ENCODE measurements at regions not wholly inside any gene's neighbourhood (a gene's known extent, or its start where the extent isn't known, plus 50 kb on each side); places are given as distances from the start of the nearest gene placed in this dataset.

DNA sequence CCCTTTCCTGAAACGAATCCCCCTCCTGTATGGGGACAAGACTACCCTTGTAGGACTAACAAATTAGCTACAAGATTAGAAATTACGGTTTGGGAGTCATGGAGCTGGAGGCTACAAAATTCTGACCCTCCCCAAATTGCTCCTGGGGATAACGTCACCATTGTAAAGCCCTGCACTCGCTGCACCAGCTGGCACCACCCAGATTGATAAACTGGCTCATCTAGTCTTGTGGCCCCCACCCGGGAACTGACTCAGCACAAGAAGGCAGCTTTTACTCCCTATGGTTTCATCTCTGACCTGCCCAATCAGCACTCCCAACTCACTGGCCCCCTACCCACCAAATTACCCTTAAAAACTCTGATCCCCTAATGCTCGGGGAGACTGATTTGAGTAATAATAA is 150.6 kb upstream of the TSC22D1 start:
- FAIRE-seq (no peak), ATAC-seq (no peak), DNase-seq (ENCODE audit: extremely low read depth in 1 of 4, low spot score in 3 of 4) (no peak)
- in situ Hi-C loops (cut with MboI) (no loop called here), intact Hi-C loops (cut with micrococcal nuclease) (no loop called here)
- no peaks in the 10 kb centered on the region for H3K79me2 ChIP-seq (ENCODE audit: control insufficient read depth, insufficient read depth, low read length)
- no peak overlapping the region for H3K27ac ChIP-seq (ENCODE audit: extremely low read depth, low read depth, low read length)
- H3K4me3 ChIP-seq = no peak overlapping the region
- H3K9me1 ChIP-seq (ENCODE audit: control insufficient read depth, insufficient read depth, low read length) = no peaks in the 10 kb centered on the region
- BruUV-seq (replicated peaks) = no TSS peak
- TF ChIP-seq TGIF2 (CRISPR knock-in tag; IDR thresholded peaks at IDR 0.05) = no peak
- no peak for TF ChIP-seq KLF6 (CRISPR knock-in tag; IDR thresholded peaks at IDR 0.05; ENCODE audit: borderline replicate concordance)
- no peak for TF ChIP-seq DPF2 (IDR thresholded peaks at IDR 0.05)
- no peak for TF ChIP-seq RCOR1 (IDR thresholded peaks at IDR 0.05; ENCODE audit: borderline replicate concordance in 1 of 2, low read depth in 2 of 2, low read length in 2 of 2)
- no peak for TF ChIP-seq ZNF263 (CRISPR knock-in tag; IDR thresholded peaks at IDR 0.05; ENCODE audit: borderline replicate concordance)
- TF ChIP-seq ZNF644 (tag; IDR thresholded peaks at IDR 0.05; ENCODE audit: low read depth) = no peak
- TF ChIP-seq EP300 (IDR thresholded peaks at IDR 0.05; ENCODE audit: low read length) = no peak
- no peak for TF ChIP-seq CBX5 (IDR thresholded peaks at IDR 0.05; ENCODE audit: borderline replicate concordance, low read depth)
- no peak for TF ChIP-seq BRD9 (IDR thresholded peaks at IDR 0.05; ENCODE audit: low read depth, partially characterized antibody)
- no peak for TF ChIP-seq LCOR (CRISPR knock-in tag; IDR thresholded peaks at IDR 0.05)
- TF ChIP-seq POLR3G (IDR thresholded peaks at IDR 0.05; ENCODE audit: extremely low read depth, insufficient read length, insufficient replicate concordance) = no peak
- TF ChIP-seq NCOA2 (IDR thresholded peaks at IDR 0.05; ENCODE audit: partially characterized antibody in 2 of 2) = no peak
- TF ChIP-seq ETV5 (CRISPR knock-in tag; IDR thresholded peaks at IDR 0.05; ENCODE audit: low read depth) = no peak
- TF ChIP-seq EHMT2 (IDR thresholded peaks at IDR 0.05) = no peak
- H4K20me1 ChIP-seq (replicated peaks; ENCODE audit: control insufficient read depth, insufficient read depth, low read length) = no peaks in the 10 kb centered on the region
- H3K9ac ChIP-seq (ENCODE audit: insufficient read depth in 1 of 2, low read depth in 2 of 2, low read length in 2 of 2) = no peak overlapping the region
- WGBS (ENCODE audit: insufficient coverage, low coverage, missing lambda C conversion rate) = 0% methylated on average over 5 of the region's 6 CpGs
- no peaks in the 10 kb centered on the region for H3K9me3 ChIP-seq (replicated peaks; ENCODE audit: control insufficient read depth, insufficient read depth, low read depth, low read length)
- H3K4me2 ChIP-seq (ENCODE audit: insufficient read depth, low read length) = no peak overlapping the region
- H3K4me1 ChIP-seq (replicated peaks in 1 of 2; ENCODE audit: control insufficient read depth in 2 of 2, insufficient read depth in 2 of 2, low read length in 2 of 2) = no peaks in the 10 kb centered on the region
- H3K36me3 ChIP-seq (ENCODE audit: control insufficient read depth, insufficient read depth, low read length) = no peaks in the 10 kb centered on the region
- peaks cover 4 to 6% of the 10 kb centered on the region in 2 experiments; a peak in 4 of 5 replicates for H3K27me3 ChIP-seq (ENCODE audit: control insufficient read depth in 2 of 2, insufficient read depth in 2 of 2, low read length in 2 of 2)
- ChIA-PET POLR2A (no interaction called here), CTCF (ENCODE audit: low intra/inter-chr PET ratio) (no interaction called here)
- no peak overlapping the region for H2AFZ ChIP-seq (ENCODE audit: low read depth, low read length)
